Neural progenitor cell (in vitro differentiated cells): ENCODE measurements at regions not wholly inside any gene's neighbourhood (a gene's known extent, or its start where the extent isn't known, plus 50 kb on each side); places are given as distances from the start of the nearest gene placed in this dataset.

Experiments
- DNase-seq: peaks from one replicate; pipeline ENCODE4 v3.0.0-alpha.2; 2016; ENCODE audit warnings: low spot score
- H2AFZ ChIP-seq: fragments of 200-600 bp; sonication (generic); replicated peaks from 2 replicates; pipeline ENCODE4 v1.6.1; 2016; ENCODE audit warnings: antibody characterized with exemption
- H3F3A ChIP-seq: fragments of 200-600 bp; sonication (generic); 2 replicates; pipeline ENCODE4 v1.6.1; 2016; ENCODE audit warnings: antibody characterized with exemption, low read depth
- H3K27ac ChIP-seq: fragments of 200-600 bp; sonication (generic); 2 replicates; pipeline ENCODE4 v1.5.1; 2016; ENCODE audit warnings: mild to moderate bottlenecking
- H3K27me3 ChIP-seq: fragments of 200-600 bp; sonication (generic); 2 replicates; pipeline ENCODE4 v1.6.1; 2016; ENCODE audit warnings: mild to moderate bottlenecking, moderate library complexity
- H3K36me3 ChIP-seq: fragments of 200-600 bp; sonication (generic); 2 replicates; pipeline ENCODE4 v1.5.1; 2016
- H3K4me1 ChIP-seq: fragments of 200-600 bp; sonication (generic); 2 replicates; pipeline ENCODE4 v1.6.1; 2016; ENCODE audit warnings: mixed run types
- H3K4me2 ChIP-seq: fragments of 200-600 bp; sonication (generic); 2 replicates; pipeline ENCODE4 v1.6.1; 2016
- H3K4me3 ChIP-seq: fragments of 200-600 bp; sonication (generic); 2 replicates; pipeline ENCODE4 v1.5.1; 2016
- H3K79me2 ChIP-seq: fragments of 200-600 bp; sonication (generic); 2 replicates; pipeline ENCODE4 v1.6.1; 2016; ENCODE audit warnings: low read depth
- H3K9ac ChIP-seq: fragments of 200-600 bp; sonication (generic); 2 replicates; pipeline ENCODE4 v1.6.1; 2016
- H3K9me3 ChIP-seq: fragments of 200-600 bp; sonication (generic); 2 replicates; pipeline ENCODE4 v1.5.1; 2016; ENCODE audit warnings: low read depth
- H4K20me1 ChIP-seq: fragments of 200-600 bp; sonication (generic); 2 replicates; pipeline ENCODE4 v1.6.1; 2016; ENCODE audit warnings: low read depth
- H3K27ac Mint-ChIP-seq: 3 replicates; pipeline ENCODE4 v1.8.0; 2021; ENCODE audit warnings: mixed read lengths
- H3K27me3 Mint-ChIP-seq: 2 replicates; pipeline ENCODE4 v1.8.0; 2022; ENCODE audit warnings: low read depth, mild to moderate bottlenecking, inconsistent platforms, moderate library complexity, mixed read lengths; ENCODE audit not compliant: insufficient read depth
- H3K36me3 Mint-ChIP-seq: 3 replicates; pipeline ENCODE4 v1.8.0; 2021; ENCODE audit warnings: mixed read lengths
- H3K4me1 Mint-ChIP-seq: 3 replicates; pipeline ENCODE4 v1.8.0; 2021; ENCODE audit warnings: mixed read lengths
- H3K4me3 Mint-ChIP-seq: 3 replicates; pipeline ENCODE4 v1.8.0; 2021; ENCODE audit warnings: mild to moderate bottlenecking, moderate library complexity, mixed read lengths
- H3K9me3 Mint-ChIP-seq: 3 replicates; pipeline ENCODE4 v1.8.0; 2020; ENCODE audit warnings: mixed read lengths
- EZH2 ChIP-seq: fragments of 200-600 bp; sonication (generic); IDR thresholded peaks from 2 replicates; pipeline ENCODE4 v1.6.1; 2017; ENCODE audit warnings: antibody characterized with exemption, mild to moderate bottlenecking, moderate library complexity
- EZH2phosphoT487 ChIP-seq: fragments of 200-600 bp; sonication (generic); IDR thresholded peaks from 2 replicates; pipeline ENCODE4 v1.6.1; 2017; ENCODE audit warnings: antibody characterized with exemption
- TF ChIP-seq, protein P1 (sequence below): fragments of 200-600 bp; sonication (generic); IDR thresholded peaks from 2 replicates; pipeline ENCODE4 v1.5.1; 2017; ENCODE audit warnings: antibody characterized with exemption, mild to moderate bottlenecking

DNA sequence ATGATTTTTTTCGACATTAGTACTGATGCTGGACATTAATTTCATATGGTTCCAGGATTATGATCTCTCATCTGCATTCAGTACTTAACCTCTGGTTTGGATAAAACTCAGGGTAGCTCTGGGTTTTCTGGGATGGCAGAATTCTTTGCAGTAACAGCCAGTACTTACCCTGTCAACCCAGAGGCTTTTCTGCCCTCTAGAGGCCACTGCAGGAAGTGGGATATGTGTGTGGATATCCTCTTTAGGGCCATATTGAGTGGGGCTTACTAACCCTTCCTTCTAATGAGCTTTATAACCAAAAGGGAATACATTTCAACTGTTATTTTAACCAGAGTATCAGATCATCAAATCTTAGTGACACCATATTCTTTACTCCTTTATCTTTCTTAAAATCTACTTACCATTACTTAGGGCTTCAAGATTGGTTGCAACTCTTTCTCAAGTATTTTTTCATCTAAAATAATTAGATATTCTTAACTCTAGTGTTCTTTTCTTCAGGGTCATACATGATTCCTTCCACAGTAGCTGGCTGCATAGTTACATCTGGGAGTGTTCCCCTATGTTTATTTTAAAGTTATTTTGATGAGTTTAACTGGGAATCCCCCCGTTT, 488.0 kb upstream of the STXBP6 start:
- Mint-ChIP-seq H3K9me3 (no peaks in the 10 kb centered on the region), H3K27ac (no peak overlapping the region), H3K4me1 (no peaks in the 10 kb centered on the region), H3K36me3 (no peaks in the 10 kb centered on the region), H3K27me3 (no peaks in the 10 kb centered on the region), H3K4me3 (no peak overlapping the region)
- no peaks in the 10 kb centered on the region for H3K9me3 ChIP-seq
- H3K9ac ChIP-seq = no peak overlapping the region
- H3K79me2 ChIP-seq = no peaks in the 10 kb centered on the region
- H3K4me3 ChIP-seq = no peak overlapping the region
- DNase-seq = peak; percentile 66
- H3K27ac ChIP-seq = no peak overlapping the region
- H4K20me1 ChIP-seq = no peaks in the 10 kb centered on the region
- H3K4me1 ChIP-seq = no peaks in the 10 kb centered on the region
- H3K4me2 ChIP-seq = no peak overlapping the region
- no peak overlapping the region for H2AFZ ChIP-seq
- H3K36me3 ChIP-seq = no peaks in the 10 kb centered on the region
- TF ChIP-seq, protein P1, sequence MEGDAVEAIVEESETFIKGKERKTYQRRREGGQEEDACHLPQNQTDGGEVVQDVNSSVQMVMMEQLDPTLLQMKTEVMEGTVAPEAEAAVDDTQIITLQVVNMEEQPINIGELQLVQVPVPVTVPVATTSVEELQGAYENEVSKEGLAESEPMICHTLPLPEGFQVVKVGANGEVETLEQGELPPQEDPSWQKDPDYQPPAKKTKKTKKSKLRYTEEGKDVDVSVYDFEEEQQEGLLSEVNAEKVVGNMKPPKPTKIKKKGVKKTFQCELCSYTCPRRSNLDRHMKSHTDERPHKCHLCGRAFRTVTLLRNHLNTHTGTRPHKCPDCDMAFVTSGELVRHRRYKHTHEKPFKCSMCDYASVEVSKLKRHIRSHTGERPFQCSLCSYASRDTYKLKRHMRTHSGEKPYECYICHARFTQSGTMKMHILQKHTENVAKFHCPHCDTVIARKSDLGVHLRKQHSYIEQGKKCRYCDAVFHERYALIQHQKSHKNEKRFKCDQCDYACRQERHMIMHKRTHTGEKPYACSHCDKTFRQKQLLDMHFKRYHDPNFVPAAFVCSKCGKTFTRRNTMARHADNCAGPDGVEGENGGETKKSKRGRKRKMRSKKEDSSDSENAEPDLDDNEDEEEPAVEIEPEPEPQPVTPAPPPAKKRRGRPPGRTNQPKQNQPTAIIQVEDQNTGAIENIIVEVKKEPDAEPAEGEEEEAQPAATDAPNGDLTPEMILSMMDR = peak; percentile 86
- no peak for TF ChIP-seq EZH2
- TF ChIP-seq EZH2phosphoT487 = no peak
- no peaks in the 10 kb centered on the region for H3F3A ChIP-seq
- no peaks in the 10 kb centered on the region for H3K27me3 ChIP-seq

DNA sequence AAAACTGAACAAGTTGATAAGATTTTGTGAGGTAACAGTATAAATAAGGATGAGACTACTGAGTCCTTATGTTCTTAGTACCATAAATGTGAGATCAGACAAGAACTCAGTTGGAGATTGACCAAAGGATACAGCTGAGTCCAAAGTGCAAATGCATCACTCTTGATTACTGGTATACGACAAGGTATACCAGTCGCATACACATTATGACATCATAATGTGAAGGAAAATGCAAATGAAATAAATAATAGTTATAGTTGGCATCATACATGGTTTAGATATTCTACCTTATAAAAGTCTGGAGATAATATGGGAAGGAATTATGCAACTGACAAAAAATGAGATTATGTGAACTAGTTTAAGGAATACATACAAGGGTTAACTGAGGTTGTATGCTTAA, 476.3 kb upstream of the STXBP6 start:
- H3K9me3 Mint-ChIP-seq = no peaks in the 10 kb centered on the region
- Histone ChIP-seq H3K27ac (no peak overlapping the region), H3K4me3 (no peak overlapping the region), H3K9ac (no peak overlapping the region), H3K79me2 (no peaks in the 10 kb centered on the region), H3F3A (no peaks in the 10 kb centered on the region), H3K4me1 (peaks cover 4% of the 10 kb centered on the region), H3K4me2 (no peak overlapping the region), H3K36me3 (no peaks in the 10 kb centered on the region), H3K9me3 (no peaks in the 10 kb centered on the region), H4K20me1 (no peaks in the 10 kb centered on the region), H3K27me3 (no peaks in the 10 kb centered on the region), H2AFZ (no peak overlapping the region)
- H3K4me3 Mint-ChIP-seq = no peak overlapping the region
- H3K4me1 Mint-ChIP-seq = no peaks in the 10 kb centered on the region
- no peaks in the 10 kb centered on the region for H3K36me3 Mint-ChIP-seq
- H3K27ac Mint-ChIP-seq = no peak overlapping the region
- no peak for DNase-seq
- TF ChIP-seq EZH2 (no peak), EZH2phosphoT487 (no peak)
- TF ChIP-seq, protein P1 = no peak
- H3K27me3 Mint-ChIP-seq = no peaks in the 10 kb centered on the region

DNA sequence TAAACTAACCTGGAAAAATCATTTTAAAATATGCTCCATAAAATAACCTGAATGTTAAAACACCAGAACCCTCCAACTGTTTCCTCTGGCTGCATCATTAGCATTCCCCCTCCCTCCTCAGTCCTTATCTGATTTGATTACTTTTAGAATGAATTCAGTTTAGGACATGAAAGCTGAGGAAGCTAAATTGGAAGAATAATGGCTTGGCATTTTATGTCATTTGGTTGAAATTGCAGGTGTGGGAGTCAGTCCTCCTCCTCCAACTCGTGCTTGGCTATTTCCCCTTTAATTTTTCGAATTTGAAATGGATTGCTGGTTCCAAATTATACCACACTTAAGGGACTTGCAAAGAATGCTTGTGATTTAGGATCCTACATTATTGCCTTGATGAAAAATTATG, 473.0 kb upstream of the STXBP6 start:
- no peak overlapping the region for H2AFZ ChIP-seq
- H3K27me3 ChIP-seq = no peaks in the 10 kb centered on the region
- H3K4me2 ChIP-seq = no peak overlapping the region
- H3K9ac ChIP-seq = no peak overlapping the region
- H3K27me3 Mint-ChIP-seq = no peaks in the 10 kb centered on the region
- no peak overlapping the region for H3K4me3 Mint-ChIP-seq
- H3K27ac Mint-ChIP-seq = no peak overlapping the region
- H3K4me1 Mint-ChIP-seq = peaks cover 3% of the 10 kb centered on the region
- no peaks in the 10 kb centered on the region for H3K9me3 Mint-ChIP-seq
- no peak overlapping the region for H3K4me3 ChIP-seq
- peaks cover 18% of the 10 kb centered on the region for H3K4me1 ChIP-seq
- DNase-seq = no peak
- H4K20me1 ChIP-seq = no peaks in the 10 kb centered on the region
- no peaks in the 10 kb centered on the region for H3K36me3 ChIP-seq
- no peaks in the 10 kb centered on the region for H3K79me2 ChIP-seq
- TF ChIP-seq EZH2 (no peak), EZH2phosphoT487 (no peak)
- TF ChIP-seq, protein P1 = no peak
- H3K36me3 Mint-ChIP-seq = no peaks in the 10 kb centered on the region
- H3K27ac ChIP-seq = no peak overlapping the region
- no peaks in the 10 kb centered on the region for H3F3A ChIP-seq
- H3K9me3 ChIP-seq = no peaks in the 10 kb centered on the region
